ENCODE measurements at regions not wholly inside any gene's neighbourhood (a gene's known extent, or its start where the extent isn't known, plus 50 kb on each side); places are given as distances from the start of the nearest gene placed in this dataset.

DNA sequence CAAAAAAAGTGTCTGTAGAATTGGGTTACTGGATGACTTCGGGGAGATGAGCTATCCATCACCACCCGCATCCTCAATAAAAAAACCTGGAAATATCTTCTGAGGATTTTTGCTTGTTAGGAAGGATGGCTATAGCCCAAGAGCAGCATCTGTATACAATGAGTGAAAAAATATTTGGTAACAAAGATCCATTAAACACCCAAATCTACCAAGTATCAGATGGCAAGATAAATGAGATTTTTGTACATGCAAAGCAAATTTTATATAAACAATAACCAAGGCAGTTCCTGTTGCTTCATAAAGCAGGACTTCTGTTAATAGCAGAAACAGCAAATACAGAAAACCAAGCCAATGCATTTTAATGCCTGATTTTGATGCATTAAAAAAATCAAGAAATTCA is 166.6 kb downstream of the SLC28A3 start:
- DNase-seq: no peak

DNA sequence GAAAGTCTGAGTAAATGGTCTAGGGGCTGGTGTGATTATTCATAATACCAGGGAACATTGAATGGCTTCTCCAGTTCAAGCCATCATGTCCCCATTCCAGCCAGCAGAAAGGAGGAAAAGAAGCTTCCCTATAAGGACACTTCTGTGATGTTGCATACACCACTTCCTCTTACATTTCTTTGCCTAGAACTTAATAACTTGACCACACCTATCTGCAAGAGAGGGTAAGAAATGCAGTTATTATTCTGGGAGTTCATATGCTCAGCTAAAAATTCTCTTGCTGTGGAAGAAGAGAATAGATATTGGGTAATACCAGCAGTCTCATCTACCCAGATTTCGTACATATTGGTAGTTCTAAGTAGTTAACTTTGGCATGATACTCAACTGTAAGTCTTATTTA is 166.1 kb downstream of the SLC28A3 start:
- DNase-seq: no peak

DNA sequence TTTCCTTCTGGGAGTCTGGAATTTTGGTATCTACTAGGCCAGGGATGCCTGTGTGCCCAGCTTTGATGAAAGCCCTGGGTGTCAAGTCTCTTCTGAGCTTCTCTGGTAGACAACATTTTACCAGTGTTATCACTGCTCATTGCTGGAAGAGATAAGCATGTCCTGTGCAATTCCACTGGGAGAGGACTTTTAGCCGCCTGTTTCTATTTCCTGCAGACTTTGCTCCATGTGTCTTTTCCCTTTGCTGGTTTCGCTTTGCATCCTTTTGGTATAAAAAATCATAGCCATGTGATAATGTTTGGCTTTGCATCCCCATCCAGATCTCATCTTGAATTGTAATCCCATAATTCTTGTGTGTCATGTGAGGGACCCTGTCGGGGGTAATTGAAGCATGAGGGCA is 163.2 kb downstream of the SLC28A3 start:
- no peak for DNase-seq

DNA sequence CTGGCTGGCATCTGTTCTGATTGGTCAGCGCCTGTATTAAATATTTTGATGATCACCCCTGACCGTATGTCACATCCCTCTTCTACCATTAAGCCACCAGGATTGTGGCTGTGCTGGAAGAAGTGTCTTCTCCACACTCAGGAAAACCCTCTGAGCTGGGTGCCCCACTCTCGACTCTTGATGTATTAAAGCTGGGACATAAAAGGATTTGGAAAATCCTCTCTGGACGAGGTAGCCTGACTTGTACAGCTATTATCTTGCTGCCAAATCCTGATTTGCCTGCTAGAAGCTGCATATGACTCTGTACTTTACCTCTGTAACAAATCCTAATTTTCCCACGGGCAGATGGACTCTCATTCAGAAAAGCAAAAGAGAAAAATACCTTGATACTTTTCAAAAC is 161.0 kb downstream of the SLC28A3 start:
- DNase-seq: no peak

DNA sequence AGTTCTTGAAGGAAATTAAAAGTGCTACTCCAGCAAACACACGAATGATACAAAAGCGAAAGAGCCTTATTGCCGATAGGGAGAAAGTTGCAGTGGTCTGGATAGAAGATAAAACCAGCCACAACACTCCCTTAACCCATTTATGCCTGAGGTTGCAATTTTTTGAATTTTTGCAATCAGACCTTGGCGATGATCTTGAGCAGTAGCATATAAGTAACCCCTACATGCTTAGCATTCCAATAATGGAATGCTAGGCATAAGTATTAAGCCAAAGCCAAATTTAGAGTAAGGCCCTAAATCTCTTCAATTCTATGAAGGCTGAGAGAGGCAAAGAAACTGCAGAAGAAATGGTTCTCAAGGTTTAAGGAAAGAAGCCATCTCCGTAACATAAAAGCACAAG is 153.5 kb downstream of the SLC28A3 start:
- DNase-seq: no peak

DNA sequence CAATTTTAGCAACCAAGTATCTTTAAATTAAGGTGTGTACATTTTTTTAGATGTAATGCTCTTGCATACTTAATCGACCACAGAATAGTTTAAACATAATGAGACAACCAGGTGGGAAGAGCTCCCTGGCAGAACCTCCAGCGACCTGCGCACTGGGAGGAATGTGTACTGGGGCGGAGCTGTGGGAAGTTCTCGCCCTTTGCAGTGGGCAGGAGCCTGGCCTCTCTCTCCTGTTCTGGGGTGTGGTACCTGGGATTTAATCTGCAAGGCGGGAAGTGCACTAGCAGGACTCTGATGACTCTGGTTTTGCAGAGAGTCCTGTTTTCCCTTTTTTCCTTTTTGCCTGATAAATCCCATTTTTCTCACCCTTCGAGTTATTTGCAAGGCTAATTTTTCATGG is 150.7 kb downstream of the SLC28A3 start:
- DNase-seq: no peak

DNA sequence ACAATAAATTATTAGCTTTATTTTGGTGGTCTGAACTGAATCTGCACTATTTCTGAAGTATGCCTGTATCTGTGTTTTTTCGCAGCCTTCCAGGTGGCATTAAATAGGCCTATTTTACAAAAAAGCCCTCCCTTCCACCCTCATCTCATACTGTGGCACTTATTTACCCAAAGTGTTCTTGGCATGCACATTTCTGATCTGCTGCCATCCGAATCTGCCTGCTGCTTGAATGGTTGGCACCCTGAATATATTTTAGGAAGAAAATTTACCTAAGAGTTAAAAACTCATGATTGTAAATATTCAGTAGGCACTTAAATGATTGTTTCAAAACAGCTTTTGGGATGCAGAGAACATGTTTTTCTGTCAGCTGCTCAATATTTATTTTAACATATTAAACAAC is 150.1 kb downstream of the SLC28A3 start:
- DNase-seq: no peak

DNA sequence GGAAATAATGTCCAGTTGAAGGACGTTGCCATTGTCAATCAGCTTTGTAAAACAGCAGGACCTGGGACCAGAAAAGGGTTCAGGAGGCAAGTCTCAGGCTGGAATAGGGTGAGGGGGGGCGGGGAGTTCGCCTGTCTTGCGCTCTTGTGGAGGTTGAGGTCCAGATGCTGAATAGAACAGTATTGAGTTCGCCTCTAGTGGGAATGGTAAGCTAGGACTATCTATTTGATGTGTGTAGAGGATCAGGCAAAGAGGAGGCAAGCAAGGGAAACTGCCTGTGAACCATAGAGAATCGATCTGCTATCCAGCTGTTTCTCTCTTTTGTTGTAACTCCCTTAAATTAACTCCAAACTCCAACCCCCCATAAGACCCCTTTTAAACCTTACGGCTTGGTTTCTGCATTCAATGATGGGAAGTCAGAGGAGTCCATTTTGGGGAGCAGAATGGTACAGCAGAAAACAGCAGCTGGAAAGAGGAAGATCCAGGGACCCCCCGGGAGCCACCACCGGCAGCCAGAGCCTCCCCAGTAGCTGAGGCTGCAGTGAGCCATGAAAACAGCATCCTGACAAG is 133.7 kb downstream of the SLC28A3 start:
- no peak for DNase-seq

DNA sequence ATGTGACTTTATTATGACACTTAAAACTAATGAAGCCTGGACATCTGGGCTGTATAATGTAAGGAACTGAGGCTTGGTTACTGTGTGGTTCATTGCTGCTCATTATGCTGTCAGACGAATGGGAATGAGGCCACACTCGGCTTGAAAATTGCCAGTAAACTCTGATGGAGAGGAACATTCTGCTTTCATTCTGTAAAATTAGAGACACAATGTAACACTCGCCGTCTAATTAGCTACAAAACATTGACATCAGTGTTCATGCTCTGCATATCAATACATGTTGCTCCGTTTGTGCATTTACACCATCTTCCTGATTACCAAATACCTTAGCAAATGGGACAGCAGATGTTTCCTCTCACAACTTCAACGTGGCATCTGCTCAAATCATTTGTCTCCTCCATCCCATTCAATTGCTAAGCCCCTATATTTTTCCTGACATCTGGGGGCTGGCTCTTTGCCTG is 133.0 kb downstream of the SLC28A3 start:
- peak in 7 of 56 donors; percentile 2 to 24 (median 8) for DNase-seq

DNA sequence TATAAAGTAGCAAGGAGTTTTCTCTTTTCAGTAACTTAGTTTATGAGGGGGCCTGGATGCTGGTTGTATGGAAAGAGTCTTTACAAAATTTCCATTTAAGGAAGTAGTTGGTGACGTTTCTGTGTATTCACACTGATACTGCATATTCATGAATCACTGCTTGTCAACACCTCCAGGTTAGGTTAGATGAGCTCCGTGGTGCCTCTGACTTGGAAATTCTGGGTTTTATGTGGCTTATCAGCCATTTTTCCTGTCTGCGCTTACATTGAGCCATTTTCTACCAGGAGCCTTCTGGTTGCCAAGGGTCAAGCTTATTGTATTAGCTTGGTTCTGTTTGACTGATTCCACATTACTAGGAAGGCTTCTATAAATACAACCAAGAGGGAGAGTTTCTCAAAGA is 128.3 kb downstream of the SLC28A3 start:
- DNase-seq: no peak

DNA sequence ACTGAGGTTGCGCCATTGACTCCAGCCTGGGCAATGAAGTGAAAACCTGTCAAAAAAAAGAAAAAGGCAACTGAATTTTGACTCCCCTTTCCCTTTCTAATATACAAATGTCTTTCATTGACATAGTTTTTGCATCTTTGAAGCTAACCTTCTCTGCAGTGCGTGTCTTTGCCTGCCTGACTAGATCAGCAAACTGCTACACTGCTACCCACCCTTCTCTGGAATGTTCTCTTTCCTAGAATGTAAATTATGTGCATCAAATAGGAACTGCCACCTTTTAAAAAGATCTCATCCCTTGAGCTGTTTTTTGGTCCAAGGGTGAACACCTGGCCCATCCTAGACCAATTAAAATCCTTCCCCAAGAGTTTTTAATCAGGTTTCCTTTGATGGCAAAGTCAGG is 127.6 kb downstream of the SLC28A3 start:
- DNase-seq: no peak

DNA sequence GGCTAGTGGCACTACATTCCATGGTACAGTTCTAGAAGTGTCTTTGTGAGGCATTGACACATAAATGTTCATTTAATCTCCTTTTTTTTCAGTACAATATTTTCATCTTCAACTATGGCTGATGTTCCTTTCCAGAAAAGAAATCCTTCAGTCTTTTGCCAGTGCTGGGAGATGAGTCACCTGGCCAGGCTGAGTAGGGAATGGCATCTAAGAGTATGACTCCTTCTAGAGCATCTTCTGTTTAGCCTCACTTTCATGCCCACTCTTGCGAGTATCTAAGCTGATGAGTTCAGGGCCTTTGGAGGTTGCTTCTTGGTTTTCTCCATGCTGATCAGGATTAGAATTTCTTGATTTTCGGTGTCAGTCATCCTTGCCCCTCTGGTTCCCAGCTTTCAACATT is 124.4 kb downstream of the SLC28A3 start:
- no peak for DNase-seq

DNA sequence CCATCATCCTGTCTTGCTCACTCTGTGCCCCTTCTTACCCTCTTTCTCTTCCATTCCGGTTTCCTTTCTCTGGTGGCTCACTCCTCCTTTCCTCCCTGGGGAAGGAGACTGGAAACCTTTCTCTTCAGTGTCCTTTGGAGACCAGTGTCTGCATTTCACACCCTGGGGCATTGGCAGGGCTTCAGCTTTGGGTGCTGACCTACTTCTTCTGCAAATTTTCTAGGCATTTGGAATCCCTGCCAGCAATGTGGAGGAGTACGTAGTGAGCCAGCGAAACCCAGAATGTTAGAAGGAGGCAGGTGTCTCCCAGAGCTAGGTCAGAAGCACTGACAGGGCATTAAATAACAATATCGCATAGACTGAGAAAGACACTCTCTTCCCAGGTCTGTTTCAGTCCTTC is 122.2 kb downstream of the SLC28A3 start:
- no peak for DNase-seq

DNA sequence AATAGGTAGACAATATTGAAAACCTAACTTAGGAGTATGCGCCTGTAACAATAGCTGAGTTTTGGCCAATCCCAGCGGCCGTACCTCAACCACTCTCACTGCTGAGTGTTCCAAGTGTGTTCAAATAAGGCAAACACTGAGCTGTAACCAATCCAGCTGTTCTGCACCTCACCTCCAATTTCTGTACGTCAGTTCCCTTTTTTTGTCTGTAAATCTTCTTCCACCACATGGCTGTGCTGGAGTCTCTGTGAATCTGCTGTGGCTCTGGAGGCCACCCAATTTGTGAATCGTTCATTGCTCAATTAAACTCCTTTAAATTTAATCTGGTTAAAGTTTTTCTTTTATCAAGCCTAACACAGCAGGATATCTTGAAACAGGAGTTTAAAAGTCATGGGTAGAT is 116.3 kb downstream of the SLC28A3 start:
- no peak for DNase-seq

Data from amygdala (tissue), 56 donors.